Frontal cortex (tissue), 3 donors: ENCODE measurements at regions not wholly inside any gene's neighbourhood (a gene's known extent, or its start where the extent isn't known, plus 50 kb on each side); places are given as distances from the start of the nearest gene placed in this dataset.

ENCODE experiments used
- DNase-seq, 2 donors: peaks; one replicate each; pipeline ENCODE4 v3.0.0; 2012; ENCODE audit warnings: low spot score in 2 of 2
- FAIRE-seq: peaks from 2 replicates; lab custom pipeline; 2012; peaks lifted over from hg19 to GRCh38; lab: Jason Lieb, UNC
- donor health status: control.
- donor health status: control.
- donor health status: control.

GRCh38 chr5:171622010-171622409, 163.6 kb upstream of the SMIM23 start:
- FAIRE-seq (no peak), DNase-seq (no peak)

GRCh38 chr5:171623107-171623506, 162.5 kb upstream of the SMIM23 start:
- no peak for FAIRE-seq
- no peak for DNase-seq

GRCh38 chr5:171623551-171624097, 162.0 kb upstream of the SMIM23 start:
- no peak for FAIRE-seq
- DNase-seq: no peak

- no peak for FAIRE-seq
- no peak for DNase-seq
Measured at GRCh38 chr5:171624396-171624795, 161.2 kb upstream of the SMIM23 start.

- DNase-seq (no peak), FAIRE-seq (no peak)
Measured at GRCh38 chr5:171625646-171626045, 160.0 kb upstream of the SMIM23 start.

GRCh38 chr5:171627936-171628632, 157.5 kb upstream of the SMIM23 start:
- FAIRE-seq (no peak), DNase-seq (no peak)

DNA sequence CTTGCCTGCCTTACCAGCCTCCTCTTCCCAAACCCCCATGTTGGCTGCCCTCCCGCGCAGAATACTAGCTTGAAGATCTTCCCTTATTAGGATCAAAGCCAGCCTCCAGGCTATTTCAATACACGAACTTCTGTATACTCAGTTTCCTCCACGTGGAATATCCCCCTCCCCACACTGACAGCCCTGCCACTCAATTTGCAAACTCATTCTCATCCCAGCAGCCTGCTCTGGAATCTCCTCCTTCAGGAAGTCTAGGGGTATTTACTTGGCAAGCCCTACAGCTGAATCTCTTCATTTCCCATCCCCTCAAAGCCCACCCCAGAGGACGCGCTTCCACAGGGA, 157.0 kb upstream of the SMIM23 start:
- FAIRE-seq: no peak
- DNase-seq: no peak

- FAIRE-seq: no peak
- no peak for DNase-seq
Measured at GRCh38 chr5:171629221-171629620, 156.4 kb upstream of the SMIM23 start.

DNA sequence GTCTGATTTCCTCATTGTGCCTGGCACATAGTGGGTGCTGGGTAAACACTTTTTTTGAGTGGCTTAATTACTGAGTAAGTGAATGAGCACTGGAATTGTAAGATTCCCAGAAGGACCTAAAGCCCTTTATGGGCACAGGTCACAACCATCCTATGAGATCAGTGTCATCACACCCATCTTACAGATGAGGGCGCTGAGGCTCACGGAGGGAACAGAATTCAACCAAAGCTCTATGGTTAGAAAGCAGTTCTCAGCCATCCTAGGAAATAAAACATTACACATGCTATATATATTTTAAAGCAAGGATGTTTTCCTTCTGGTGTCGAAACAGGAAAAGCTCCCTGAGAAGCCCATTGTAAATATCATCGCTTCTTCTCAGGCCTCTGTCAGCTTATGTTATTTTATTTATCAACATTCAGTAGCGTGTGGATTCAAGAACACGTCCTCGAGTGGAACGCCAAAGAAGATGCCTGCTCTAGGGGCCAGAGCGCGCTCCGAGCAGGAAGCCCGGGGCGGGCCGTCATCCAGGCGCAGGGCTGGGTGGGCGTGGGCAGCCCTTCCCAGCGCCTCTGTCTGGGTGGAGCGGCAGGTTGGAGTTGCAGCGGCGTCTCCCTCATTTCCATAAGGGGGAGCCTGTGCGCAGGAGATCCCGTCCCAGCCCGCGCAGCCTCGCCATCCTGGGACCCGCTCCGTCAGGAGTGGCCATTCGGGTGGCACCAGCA, 155.8 kb upstream of the SMIM23 start:
- FAIRE-seq: no peak
- DNase-seq: peak in 1 of 2 donors; percentile 45

DNA sequence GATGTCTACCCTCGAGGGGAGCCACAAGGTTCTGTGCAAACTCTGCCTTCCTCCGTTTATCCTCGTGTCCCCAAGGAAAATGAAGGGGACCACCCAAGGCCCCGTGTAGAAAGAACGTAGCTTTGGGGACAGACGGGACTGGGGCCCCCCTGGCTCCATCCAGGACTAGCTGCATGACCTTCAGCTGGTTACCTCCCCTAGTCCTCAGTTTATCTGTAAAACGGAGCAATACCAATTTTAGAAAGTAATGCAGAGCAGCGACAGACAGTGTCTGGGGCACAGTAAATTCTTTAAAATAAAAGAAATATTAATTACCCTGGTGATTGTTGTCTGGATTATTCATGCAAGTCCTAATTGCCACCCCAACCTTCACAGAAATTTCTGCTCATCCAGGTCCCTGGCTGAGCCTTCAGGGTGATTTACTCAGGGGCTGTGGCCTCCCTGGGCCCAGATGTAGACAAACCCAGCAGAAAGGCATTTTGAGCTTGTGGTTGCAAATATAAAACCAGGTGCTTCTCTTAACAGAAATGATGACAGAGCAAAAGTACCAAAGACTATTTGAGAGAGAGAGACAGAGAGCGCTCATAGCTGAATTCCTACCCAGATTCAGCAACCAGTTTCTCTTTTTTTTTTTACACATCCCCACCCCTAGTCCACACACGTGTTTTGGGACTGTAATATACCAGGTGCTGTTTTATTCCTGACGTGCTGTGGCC, 155.1 kb upstream of the SMIM23 start:
- FAIRE-seq: no peak
- no peak for DNase-seq

DNA sequence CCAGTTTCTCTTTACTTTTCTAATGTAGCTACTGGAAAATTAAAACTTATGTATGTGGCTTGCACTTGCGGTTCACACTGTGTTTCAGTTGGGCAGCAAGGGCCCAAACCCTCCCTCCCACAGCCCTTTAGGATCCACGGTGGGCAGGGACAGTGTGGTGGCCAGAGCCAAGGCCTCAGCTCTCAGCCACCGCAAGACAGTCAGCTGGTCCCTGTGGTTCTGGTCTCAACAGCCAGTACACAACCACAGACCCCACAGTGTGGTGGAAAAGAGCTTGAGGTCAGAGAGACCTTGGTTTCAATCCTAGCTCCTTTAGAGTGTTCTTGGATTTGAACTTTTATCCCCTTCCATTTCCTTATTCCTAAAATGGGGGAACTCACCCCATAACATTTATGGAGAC, 153.0 kb upstream of the SMIM23 start:
- no peak for DNase-seq
- no peak for FAIRE-seq

DNA sequence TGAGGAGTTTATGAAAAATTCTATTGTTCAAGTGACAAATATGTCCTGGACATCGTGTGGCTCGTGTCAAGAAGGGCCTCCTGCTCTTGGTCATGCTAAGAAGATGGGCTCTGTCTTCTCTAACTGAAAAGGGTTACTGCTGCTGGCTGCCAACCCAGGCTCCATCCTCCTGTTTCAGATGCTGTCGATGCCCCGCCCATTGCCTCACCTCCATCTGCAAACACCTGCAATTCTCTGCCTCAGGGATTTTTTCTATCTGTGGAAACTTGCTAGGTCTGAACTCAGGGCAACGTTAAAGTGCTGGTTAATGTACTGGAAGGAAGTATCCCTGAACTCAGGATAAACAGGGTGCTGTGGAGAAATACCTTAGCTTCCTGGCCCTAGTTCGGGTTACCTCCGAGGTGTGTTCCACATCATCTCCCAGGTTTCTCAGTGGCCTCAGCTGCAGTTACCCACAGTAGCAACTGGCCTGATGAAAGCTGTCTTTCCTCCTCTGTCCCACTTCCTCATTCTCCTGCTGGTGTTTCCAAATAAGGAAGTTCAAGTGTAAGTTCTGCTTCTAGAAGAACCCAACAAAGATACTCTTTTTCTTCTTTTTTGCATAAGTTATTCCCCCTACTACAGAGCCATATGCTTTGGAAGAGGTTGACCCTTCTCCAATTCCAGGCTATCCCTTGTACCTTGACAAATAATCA, 151.7 kb upstream of the SMIM23 start:
- FAIRE-seq (no peak), DNase-seq (no peak)

GRCh38 chr5:171634511-171634910, 151.1 kb upstream of the SMIM23 start:
- FAIRE-seq (no peak), DNase-seq (no peak)

DNA sequence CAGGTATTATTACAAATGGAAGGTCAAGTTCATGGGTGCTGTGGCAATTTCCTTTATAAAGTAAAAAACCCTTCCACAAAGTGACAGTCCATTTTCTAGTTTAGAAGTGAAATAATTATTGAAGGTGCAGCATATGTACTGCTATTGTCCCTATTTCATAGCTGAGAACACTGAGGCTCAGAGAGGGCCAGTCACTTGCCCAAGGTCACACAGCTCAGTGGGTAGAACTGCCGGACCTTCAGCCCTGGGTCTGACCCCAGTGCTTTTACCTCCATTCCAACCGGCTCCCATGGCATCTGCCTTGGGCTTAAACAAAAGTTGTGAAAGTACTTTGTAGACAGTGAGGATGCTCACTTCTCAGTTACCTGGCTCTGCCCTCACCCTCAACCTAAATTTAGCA, 150.6 kb upstream of the SMIM23 start:
- DNase-seq (no peak), FAIRE-seq (no peak)

DNA sequence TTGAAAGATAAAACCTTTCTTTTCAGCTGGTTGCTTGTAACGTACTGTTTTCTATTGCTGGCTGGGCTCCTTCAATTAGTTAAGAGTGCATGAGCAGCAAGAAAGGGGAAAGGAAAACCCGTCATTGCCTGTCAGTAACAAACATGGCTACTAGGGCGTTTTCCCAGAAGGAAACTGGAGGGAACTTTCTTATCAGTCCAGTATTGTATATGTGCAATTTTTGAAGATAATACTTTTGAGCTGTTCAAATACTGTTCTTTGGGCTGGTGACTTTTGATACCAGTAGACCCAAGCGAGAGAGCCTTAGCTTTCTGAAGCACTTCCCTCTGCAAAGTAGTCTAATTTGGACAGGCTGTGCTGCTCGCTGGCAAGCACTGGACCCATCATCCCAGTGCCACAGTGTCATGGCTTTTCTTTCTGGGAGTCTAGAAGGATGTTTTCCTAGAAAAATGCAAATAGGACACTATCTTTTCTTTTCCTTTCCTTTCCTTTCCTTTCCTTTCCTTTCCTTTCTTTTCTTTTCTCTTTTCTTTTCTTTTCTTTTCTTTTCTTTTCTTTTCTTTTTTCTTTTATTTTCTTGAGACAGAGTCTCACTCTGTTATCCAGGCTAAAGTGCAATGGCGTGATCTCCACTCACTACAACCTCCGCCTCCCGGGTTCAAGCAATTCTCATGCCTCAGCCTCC, 149.9 kb upstream of the SMIM23 start:
- DNase-seq (no peak), FAIRE-seq (no peak)

- DNase-seq (no peak), FAIRE-seq (no peak)
Measured at GRCh38 chr5:171637811-171638210, 147.8 kb upstream of the SMIM23 start.

DNA sequence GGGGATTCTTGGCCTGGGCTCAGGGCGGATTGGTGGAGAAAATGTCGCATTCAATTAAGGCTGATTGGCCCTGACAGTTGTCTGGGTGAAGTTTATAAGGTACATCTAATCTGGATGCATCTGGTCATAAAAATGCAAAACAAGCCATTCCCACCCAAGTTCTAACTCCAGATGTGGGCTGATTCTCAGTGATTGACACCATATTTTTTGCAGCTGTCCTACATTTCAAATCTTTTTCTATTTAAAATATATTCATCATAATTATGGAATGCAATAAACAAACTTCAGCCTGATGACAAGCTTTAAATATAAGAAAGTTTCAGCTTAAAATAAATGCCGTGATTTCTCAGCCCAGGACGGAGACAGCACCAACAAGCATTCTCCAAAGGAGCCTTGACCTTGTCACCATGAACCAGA, 146.4 kb upstream of the SMIM23 start:
- no peak for FAIRE-seq

DNA sequence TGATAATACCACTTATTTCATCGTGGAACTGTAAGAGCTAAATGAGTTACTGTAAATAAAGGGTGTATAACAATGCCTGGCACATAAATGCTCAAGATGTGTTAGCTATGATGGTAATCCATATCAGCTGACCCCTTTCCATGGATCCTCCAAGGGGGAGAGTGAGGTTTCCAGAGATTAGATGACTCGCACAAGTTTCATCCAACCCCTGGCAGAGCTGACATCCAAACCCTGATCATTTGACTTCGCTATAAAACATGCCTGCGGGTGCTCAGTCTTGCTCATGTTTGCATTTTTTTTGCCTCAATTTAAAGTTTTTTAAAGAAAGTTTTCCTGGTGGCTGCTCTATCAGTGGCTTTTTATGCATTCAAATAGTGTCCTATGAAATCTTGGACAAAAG, 145.7 kb upstream of the SMIM23 start:
- no peak for FAIRE-seq
- DNase-seq: no peak

More for the DNA sequence above, 146.4 kb upstream of the SMIM23 start:
- DNase-seq: no peak

GRCh38 chr5:171640480-171640879, 145.1 kb upstream of the SMIM23 start:
- FAIRE-seq: no peak
- DNase-seq: no peak

DNA sequence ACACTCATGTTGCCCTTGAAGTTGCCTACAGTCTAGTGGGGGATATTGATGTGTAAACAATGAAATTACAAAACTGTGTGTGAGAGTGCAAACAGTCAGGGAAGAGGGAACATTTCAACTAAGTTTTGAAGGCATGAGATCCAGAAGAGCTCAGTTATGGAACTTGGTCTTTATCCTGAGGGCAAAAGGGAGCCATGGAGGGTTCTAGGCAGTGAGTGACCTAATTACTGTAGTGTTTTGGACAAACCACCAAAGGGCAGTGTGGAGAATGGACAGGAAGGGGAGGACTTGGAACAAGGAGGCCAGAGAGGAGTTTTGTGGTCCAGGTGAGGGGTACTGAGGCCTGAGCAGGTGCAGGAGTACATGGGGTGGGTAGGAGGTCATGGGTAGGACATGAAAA, 143.7 kb upstream of the SMIM23 start:
- DNase-seq: no peak
- FAIRE-seq: no peak
